GM12874 (cell line): ENCODE measurements at regions not wholly inside any gene's neighbourhood (a gene's known extent, or its start where the extent isn't known, plus 50 kb on each side); places are given as distances from the start of the nearest gene placed in this dataset.

ENCODE experiments used
- CTCF ChIP-seq: IDR thresholded peaks from 2 replicates; pipeline ENCODE4 v1.5.1; 2011; ENCODE audit warnings: low read depth, mild to moderate bottlenecking, control low read depth, low read length, moderate library complexity; ENCODE audit not compliant: insufficient read depth

DNA sequence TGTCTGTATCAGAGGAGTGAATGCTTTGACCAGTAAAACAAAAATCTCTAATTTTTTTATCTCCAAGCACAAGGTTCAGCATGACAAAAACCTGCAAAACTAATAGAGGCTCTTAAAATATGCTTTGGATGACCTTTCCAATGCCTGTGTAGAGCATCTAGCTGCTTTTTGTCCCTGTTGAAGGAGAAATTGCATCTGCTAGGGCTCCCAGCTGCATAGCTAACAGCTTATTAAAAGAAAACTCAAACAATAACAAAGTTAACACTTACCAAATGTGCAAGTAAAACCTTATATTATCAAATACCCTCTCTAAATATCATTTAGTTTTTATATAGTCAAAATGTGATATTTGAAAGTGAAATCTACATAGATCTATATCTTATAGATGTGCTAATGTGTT is 378.6 kb downstream of the CD109 start:
- no peak for TF ChIP-seq CTCF

- no peak for TF ChIP-seq CTCF
Measured at GRCh38 chr6:74073999-74074398, 378.0 kb downstream of the CD109 start.

DNA sequence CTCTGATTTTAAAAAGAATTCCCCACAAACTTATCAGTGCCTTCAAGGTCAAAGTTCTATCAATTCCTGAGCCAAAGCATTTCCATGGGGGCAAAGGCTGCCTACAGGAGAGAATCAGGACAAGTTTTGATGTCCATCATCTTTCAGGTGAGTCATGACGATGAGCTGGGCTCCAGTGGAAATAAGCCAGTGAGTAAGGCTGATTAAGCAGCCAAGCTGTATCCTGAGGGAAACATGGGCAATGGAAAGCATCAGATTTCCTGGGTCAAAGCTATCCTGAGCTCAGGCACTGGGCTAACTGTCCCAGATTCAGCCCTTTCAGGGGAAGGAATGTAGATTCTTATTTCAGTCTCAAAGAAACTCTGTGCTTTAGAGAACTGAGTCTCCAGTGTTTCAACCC is 377.4 kb downstream of the CD109 start:
- TF ChIP-seq CTCF = no peak

DNA sequence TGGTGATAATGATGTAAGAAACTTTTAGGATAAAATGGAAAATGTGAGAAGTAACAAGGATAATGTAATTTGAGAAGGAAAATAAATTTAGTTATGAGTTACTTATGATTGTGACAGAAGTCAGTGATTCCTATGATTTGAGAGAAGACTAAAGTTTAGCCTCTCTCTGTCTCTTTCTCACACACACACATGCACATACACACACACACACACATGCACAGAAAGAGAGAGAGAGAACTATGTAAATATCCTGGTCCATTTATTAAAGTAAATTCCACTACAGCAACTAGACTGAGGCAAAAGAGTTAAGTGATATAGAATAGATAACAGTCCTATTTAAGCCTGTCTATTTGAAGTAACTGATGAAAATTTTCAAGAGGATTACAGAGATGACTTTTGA is 375.2 kb downstream of the CD109 start:
- no peak for TF ChIP-seq CTCF

DNA sequence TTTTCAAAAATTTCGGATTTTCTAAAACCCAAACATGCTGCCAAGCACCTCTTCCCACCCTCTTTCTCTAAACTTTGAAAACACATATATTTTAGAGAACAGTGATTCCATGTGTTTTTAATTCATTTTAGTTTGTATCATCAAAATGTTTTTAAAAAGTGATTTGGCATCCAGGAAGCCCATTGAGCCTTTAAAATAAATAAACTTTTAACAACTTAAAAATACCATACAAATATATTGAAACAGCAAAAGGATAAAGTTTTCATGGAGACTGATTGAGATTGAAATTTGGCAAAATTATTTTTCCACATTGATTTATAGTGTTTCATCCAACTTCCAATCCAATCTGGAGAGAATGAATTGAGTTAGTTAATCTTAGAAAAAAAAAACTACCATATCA is 374.7 kb downstream of the CD109 start:
- no peak for TF ChIP-seq CTCF

GRCh38 chr6:74070091-74070490 is 374.1 kb downstream of the CD109 start:
- no peak for TF ChIP-seq CTCF

GRCh38 chr6:74069089-74069581 is 373.1 kb downstream of the CD109 start:
- TF ChIP-seq CTCF = no peak
